CD4-positive, alpha-beta T cell treated with Interleukin-17A for 4 hours (primary cell): ENCODE measurements at regions not wholly inside any gene's neighbourhood (a gene's known extent, or its start where the extent isn't known, plus 50 kb on each side); places are given as distances from the start of the nearest gene placed in this dataset.

Source experiments
- DNase-seq: peaks from one replicate; pipeline ENCODE4 v3.0.0-alpha.2; 2020; ENCODE audit warnings: mixed read lengths

GRCh38 chr9:135413461-135413860, 66.1 kb upstream of the PPP1R26 start:
- no peak for DNase-seq

- no peak for DNase-seq
Observed at GRCh38 chr9:135414293-135414692, 65.3 kb upstream of the PPP1R26 start.

GRCh38 chr9:135415586-135415985, 64.0 kb upstream of the PPP1R26 start:
- no peak for DNase-seq

GRCh38 chr9:135416664-135417290, 62.8 kb upstream of the PPP1R26 start:
- DNase-seq: no peak

- DNase-seq: no peak
Observed at GRCh38 chr9:135418161-135418560, 61.4 kb upstream of the PPP1R26 start.

GRCh38 chr9:135419106-135419505, 60.5 kb upstream of the PPP1R26 start:
- no peak for DNase-seq

- no peak for DNase-seq
Observed at GRCh38 chr9:135422341-135422944, 57.1 kb upstream of the PPP1R26 start.

GRCh38 chr9:135423725-135424124, 55.9 kb upstream of the PPP1R26 start:
- DNase-seq: no peak
